GM12865 (cell line): ENCODE measurements at regions not wholly inside any gene's neighbourhood (a gene's known extent, or its start where the extent isn't known, plus 50 kb on each side); places are given as distances from the start of the nearest gene placed in this dataset.

ENCODE experiments used
- DNase-seq: peaks from one replicate; pipeline ENCODE4 v3.0.0; 2010; ENCODE audit warnings: low read depth
- H3K4me3 ChIP-seq: 2 replicates; pipeline ENCODE4 v1.5.1; 2011; ENCODE audit warnings: mild to moderate bottlenecking, low read depth, low read length, control low read depth
- TF ChIP-seq, protein P1 (sequence below): IDR thresholded peaks from 2 replicates; pipeline ENCODE4 v1.5.1; 2011; ENCODE audit warnings: low read length, control low read depth, low read depth, inconsistent platforms; ENCODE audit not compliant: insufficient read depth; ENCODE audit errors: missing control alignments

DNA sequence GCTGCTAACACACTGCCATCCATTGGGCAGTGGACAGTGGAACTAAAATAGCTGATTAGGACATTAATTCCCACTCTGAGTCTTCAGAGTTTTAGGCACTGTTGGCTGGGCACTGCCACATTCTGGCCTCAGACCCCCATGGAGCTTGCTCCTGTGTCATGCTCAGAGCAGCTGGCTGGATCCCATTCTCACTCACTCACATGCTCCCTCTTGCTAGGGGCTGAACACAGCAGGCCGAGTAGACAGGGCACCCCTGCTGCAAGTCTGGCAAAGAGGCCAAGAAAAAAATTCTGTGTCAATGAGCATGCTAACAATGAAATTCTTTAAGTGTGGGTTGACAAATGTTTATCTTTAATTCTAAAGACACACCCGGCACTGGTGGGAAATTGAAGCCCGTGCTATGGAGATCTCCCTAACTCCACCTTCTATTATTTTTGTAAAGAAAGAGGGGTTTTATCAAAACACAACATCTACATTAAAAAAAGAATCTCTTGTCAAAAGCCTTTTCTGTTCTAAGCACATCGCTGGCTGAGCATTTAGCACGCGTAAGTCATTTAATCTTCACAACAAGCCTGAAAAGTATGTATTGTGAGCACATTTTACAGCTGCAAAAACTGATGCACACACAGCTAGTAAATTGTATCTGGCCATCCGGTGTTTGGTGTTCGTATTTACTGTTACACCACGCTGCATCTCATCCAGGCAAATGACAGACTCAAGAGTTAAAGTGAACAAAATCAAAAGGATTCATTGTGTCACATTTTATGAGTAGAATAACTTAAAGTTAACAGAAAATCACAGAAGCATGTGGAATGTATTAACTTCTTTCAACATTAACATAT, 362.1 kb downstream of the PLOD2 start:
- TF ChIP-seq, protein P1, sequence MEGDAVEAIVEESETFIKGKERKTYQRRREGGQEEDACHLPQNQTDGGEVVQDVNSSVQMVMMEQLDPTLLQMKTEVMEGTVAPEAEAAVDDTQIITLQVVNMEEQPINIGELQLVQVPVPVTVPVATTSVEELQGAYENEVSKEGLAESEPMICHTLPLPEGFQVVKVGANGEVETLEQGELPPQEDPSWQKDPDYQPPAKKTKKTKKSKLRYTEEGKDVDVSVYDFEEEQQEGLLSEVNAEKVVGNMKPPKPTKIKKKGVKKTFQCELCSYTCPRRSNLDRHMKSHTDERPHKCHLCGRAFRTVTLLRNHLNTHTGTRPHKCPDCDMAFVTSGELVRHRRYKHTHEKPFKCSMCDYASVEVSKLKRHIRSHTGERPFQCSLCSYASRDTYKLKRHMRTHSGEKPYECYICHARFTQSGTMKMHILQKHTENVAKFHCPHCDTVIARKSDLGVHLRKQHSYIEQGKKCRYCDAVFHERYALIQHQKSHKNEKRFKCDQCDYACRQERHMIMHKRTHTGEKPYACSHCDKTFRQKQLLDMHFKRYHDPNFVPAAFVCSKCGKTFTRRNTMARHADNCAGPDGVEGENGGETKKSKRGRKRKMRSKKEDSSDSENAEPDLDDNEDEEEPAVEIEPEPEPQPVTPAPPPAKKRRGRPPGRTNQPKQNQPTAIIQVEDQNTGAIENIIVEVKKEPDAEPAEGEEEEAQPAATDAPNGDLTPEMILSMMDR, result no peak
- DNase-seq, result no peak
- no peak overlapping the region for H3K4me3 ChIP-seq

DNA sequence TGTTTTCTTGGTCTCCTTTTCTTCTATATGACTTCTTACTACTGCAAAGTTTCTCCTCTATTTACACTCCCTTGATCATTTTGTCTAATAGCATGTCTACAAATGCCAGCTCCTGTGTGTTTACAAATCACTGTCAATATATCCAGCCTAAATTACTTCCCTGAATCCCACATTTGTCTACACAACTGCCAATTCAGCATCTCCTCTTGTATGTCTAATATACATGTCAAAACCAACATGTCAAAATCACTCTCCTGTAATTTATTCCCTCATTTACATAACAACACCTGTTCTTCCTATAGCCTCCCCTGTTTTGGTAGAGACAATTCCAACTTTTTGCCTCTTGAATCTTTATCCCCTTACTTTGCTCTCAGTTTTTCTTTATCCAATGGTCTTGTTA, 359.3 kb downstream of the PLOD2 start:
- H3K4me3 ChIP-seq, result no peak overlapping the region
- TF ChIP-seq, protein P1, result no peak
- DNase-seq, result no peak

DNA sequence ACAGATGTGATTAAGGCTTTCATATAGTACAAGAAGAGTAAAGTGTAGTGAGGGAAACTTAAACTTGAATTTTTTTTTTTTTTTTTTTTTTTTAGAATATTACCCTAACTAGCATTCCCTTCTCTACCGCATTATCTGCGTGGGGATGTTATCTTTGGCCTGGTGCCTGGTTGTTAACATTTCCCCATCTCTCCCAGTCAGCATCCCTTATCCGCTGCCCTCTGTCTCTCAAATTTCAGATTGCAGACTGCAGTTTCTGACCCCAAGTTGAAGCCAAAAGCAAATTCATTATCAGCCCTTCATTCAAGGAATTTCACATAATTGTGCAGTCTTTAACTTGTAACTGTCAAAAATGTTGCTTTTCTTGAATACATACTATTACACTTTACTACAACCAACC, 353.0 kb downstream of the PLOD2 start:
- peak; percentile 9 for DNase-seq
- no peak overlapping the region for H3K4me3 ChIP-seq
- TF ChIP-seq, protein P1, result peak; percentile 17

DNA sequence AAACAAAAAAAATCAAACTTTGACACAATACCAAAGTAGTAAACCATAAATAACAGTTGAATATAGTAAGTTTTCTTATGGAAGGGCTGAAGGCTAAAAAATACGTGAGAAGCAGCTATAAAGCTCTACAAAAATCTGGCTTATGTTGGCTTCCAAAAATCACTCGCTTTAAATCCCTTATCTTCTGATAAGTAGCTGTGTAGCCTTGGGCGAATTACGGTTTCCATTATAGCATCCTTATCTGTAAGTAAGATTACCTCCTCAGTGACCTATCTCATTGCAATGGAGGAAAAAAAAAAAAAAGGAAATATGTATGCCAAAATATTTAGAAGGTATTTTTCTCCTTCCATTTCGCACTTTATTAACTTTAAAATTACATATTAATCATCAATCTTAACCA, 348.6 kb downstream of the PLOD2 start:
- no peak overlapping the region for H3K4me3 ChIP-seq
- no peak for DNase-seq
- TF ChIP-seq, protein P1, result no peak

DNA sequence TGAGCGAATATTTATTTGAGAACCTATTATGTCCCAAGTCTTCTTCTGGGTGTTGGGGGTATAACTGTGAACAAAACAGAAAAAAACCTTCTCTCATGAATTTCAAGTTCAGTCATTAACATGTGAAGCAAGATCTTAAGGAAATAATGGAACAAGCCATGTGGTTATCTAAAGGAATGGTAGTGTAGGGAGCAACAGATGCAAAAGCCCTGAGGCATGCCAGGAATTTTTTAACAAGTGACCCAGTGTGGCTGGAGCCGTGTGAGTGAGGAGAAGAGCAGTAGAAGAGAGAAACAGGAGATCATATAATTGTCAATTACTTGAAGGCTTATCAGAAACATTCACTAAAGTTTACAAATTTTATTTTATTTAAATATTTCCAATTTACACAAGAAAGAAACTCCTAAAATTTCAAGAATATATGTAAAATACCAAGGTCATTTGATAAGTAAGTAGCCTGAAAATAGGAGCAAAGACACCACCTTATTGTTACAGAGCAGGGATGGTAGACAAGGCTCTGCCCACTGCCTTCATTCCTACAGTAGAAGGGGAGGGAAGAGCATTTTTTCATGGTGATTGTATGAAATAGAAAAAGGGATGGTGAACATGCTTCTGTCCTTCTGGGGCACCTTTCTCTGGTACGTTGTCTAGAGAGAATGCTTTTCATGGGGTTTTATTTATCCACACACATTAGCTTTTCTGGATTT, 345.1 kb downstream of the PLOD2 start:
- H3K4me3 ChIP-seq, result no peak overlapping the region
- DNase-seq, result no peak

DNA sequence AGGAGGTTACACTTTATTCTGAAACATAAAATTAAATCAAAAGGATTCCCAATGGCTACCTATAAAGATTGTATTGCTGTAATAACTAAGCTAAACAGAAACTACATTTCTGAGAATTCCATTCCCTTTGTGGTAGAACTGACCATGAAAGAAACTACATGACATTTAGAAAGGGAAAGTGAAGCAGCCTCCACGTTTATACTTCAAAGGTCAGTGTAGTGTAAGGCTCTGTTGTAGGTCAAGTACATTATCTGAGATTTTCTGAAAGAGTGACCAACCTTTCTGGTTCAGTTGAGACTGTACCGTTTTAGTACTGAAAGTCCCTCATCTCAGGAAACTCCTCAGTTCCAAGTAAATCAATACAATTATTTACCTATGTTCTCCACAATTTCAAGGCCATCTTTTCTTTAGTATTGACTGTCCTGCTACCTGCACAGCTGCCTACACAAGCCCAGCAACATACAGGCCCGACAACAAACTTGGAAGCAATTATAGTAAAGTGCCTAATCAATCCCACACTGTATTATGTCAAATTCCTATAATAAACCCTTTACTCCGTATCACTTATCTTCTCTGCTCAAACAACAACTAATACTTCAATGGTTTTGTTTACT, 343.0 kb downstream of the PLOD2 start:
- DNase-seq, result peak; percentile 33
- TF ChIP-seq, protein P1, result no peak
- no peak overlapping the region for H3K4me3 ChIP-seq

More for the DNA sequence above, 345.1 kb downstream of the PLOD2 start:
- TF ChIP-seq, protein P1, result no peak
